Thymus (tissue), 11 donors: ENCODE measurements at regions not wholly inside any gene's neighbourhood (a gene's known extent, or its start where the extent isn't known, plus 50 kb on each side); places are given as distances from the start of the nearest gene placed in this dataset.

ENCODE experiments used
- DNase-seq, 9 donors: peaks; one replicate each; pipeline ENCODE4 v3.0.0-alpha.2; 2013; ENCODE audit warnings: low spot score in 9 of 9, low read depth in 6 of 9, missing footprints in 1 of 9
- H3K27ac ChIP-seq, 2 donors: one replicate each; pipeline ENCODE4 v1.5.1; 2013; ENCODE audit warnings: control low read depth in 1 of 2, low read depth in 1 of 2, low read length in 1 of 2, mild to moderate bottlenecking in 1 of 2, moderate library complexity in 1 of 2
- H3K27me3 ChIP-seq, 2 donors: one replicate each; pipeline ENCODE4 v1.5.1; 2013; ENCODE audit warnings: low read length in 1 of 2; ENCODE audit not compliant: control insufficient read depth in 2 of 2, insufficient read depth in 1 of 2
- H3K36me3 ChIP-seq, 2 donors: one replicate each; pipeline ENCODE4 v1.5.1; 2013; ENCODE audit warnings: low read length in 1 of 2, mild to moderate bottlenecking in 1 of 2, moderate library complexity in 1 of 2; ENCODE audit not compliant: control insufficient read depth in 2 of 2, insufficient read depth in 2 of 2
- H3K4me1 ChIP-seq, 2 donors: one replicate each; pipeline ENCODE4 v1.5.1; 2013; ENCODE audit warnings: low read length in 2 of 2; ENCODE audit not compliant: control insufficient read depth in 2 of 2, insufficient read depth in 2 of 2
- H3K4me3 ChIP-seq, 2 donors: one replicate each; pipeline ENCODE4 v1.5.1; 2013; ENCODE audit warnings: low read length in 2 of 2, control low read depth in 1 of 2, mild to moderate bottlenecking in 1 of 2
- H3K9me3 ChIP-seq, 2 donors: one replicate each; pipeline ENCODE4 v1.5.1; 2013; ENCODE audit warnings: low read length in 1 of 2, mild to moderate bottlenecking in 1 of 2; ENCODE audit not compliant: control insufficient read depth in 2 of 2, insufficient read depth in 1 of 2
- WGBS: extraction: QIAGEN DNeasy Blood & Tissue Kit; methylation state at CpG from one replicate; pipeline ENCODE4 v1.1.7; 2013; 5-methylcytosine and 5-hydroxymethylcytosine counted together
- donor health status: healthy.

DNA sequence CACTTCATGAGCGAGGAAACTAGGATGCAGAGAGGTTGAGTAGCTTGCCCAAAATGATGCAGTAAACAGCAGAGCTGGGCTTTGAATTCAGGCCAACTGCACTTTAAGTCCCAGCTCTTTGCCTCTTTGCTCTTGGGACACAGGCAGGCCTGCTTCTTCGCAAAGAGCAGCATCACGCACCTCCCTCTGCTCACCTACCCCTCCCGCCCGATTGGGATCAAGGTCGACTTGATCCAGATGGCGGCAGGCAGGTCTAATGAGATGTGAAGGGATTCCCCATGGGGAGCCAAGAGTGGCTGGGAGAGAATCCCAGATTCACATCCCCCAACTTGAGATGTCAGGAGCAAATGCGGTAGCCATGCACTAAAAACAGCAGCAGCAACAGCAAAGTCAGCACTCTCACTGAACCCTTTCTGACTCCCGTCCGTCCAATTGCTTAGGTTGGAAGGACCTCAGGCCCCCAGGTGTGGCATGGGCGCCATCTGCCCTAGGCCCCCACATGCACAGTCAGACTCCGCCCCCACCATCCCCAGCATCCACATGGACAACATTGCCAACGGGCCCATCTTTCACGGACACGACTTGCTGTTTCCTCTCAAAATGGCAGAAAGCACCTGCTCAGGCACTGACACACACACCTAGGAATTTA lies 84.3 kb upstream of the MAP4K4 start:
- DNase-seq: no peak
- Histone ChIP-seq H3K4me3 (no peak overlapping the region), H3K36me3 (no peaks in the 10 kb centered on the region), H3K9me3 (no peaks in the 10 kb centered on the region), H3K27ac (no peak overlapping the region), H3K4me1 (peaks cover 0 to 17% of the 10 kb centered on the region in 2 donors), H3K27me3 (no peaks in the 10 kb centered on the region)
- 93% methylated on average over 15 of the region's 15 CpGs for WGBS

DNA sequence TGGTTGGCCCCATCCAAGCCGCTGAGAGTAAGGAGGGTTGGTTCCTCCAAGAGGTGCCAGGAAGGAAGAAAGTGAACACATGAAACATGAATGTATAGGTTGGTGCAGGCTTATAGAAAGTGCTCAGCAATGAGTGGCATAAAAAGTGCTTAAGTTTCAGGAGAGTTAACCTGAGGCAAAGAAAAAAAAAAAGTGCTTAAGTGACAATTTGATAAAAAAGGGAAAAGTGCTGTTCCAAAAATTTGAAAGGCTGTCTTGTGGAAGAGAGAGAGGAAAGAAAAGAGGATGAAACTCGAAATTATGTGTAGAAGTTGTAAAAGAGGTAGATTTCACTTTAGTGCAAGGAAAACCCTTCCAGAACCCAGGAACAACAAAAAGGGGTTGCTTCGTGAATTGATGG lies 85.5 kb upstream of the MAP4K4 start:
- H3K27ac ChIP-seq: no peak overlapping the region
- WGBS: 90% methylated on average over 3 of the region's 3 CpGs
- no peak for DNase-seq
- no peaks in the 10 kb centered on the region for H3K36me3 ChIP-seq
- H3K27me3 ChIP-seq: no peaks in the 10 kb centered on the region
- no peak overlapping the region for H3K4me3 ChIP-seq
- H3K9me3 ChIP-seq: no peaks in the 10 kb centered on the region
- peaks cover 0 to 5% of the 10 kb centered on the region in 2 donors for H3K4me1 ChIP-seq

DNA sequence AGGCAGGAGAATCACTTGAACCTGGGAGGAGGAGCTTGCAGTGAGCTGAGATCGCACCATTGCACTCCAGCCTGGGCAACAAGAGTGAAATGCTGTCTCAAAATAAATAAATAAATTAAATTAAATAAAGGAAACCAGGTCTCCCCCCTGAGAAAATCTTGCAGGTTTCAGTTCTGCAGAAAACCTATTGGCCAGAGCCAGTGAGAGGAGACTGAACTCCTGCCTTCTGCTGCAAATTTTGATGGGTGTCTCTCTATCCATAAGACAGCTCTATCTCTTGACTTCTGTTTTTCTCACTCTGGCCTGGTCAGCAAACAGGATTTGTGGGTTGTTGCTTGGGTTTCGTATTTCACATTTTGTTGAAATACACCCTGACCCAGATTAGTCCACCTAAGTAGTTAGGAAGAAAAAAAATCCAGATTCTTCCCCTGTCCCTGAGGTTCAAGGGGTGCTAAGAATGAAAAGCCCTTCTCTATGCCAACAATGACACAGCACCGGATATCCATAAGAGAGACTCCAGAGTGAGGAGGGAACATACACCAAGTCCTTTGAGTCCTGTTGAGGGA lies 86.7 kb upstream of the MAP4K4 start:
- no peak for DNase-seq
- no peaks in the 10 kb centered on the region for H3K36me3 ChIP-seq
- no peak overlapping the region for H3K27ac ChIP-seq
- no peaks in the 10 kb centered on the region for H3K9me3 ChIP-seq
- peaks cover 0 to 3% of the 10 kb centered on the region in 2 donors for H3K4me1 ChIP-seq
- 99% methylated on average over 3 of the region's 3 CpGs for WGBS
- no peaks in the 10 kb centered on the region for H3K27me3 ChIP-seq
- H3K4me3 ChIP-seq: no peak overlapping the region

DNA sequence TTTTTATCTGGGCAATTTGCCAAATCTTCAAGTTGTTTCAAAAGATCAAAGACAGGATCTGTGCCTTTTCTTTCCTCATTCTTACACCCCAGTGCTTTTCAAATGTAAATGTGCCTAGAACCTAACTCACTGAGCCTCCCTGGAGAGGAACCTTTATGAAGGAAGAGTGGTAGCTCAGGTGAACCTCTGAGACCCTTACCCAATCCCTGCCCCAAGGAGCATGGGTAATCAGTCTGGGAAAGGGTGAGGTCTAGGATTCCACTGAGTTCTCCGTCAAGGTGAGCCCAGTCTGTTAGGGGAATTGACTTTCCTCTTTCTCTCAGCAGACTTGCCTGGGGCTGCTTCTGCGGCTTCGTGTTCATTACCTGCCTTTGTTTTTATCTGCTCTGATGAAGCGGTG lies 88.1 kb upstream of the MAP4K4 start:
- Histone ChIP-seq H3K4me3 (no peak overlapping the region), H3K9me3 (no peaks in the 10 kb centered on the region), H3K36me3 (no peaks in the 10 kb centered on the region), H3K27ac (no peak overlapping the region), H3K4me1 (peaks cover 0 to 3% of the 10 kb centered on the region in 2 donors), H3K27me3 (no peaks in the 10 kb centered on the region)
- no peak for DNase-seq
- WGBS: 99% methylated on average over 4 of the region's 4 CpGs

DNA sequence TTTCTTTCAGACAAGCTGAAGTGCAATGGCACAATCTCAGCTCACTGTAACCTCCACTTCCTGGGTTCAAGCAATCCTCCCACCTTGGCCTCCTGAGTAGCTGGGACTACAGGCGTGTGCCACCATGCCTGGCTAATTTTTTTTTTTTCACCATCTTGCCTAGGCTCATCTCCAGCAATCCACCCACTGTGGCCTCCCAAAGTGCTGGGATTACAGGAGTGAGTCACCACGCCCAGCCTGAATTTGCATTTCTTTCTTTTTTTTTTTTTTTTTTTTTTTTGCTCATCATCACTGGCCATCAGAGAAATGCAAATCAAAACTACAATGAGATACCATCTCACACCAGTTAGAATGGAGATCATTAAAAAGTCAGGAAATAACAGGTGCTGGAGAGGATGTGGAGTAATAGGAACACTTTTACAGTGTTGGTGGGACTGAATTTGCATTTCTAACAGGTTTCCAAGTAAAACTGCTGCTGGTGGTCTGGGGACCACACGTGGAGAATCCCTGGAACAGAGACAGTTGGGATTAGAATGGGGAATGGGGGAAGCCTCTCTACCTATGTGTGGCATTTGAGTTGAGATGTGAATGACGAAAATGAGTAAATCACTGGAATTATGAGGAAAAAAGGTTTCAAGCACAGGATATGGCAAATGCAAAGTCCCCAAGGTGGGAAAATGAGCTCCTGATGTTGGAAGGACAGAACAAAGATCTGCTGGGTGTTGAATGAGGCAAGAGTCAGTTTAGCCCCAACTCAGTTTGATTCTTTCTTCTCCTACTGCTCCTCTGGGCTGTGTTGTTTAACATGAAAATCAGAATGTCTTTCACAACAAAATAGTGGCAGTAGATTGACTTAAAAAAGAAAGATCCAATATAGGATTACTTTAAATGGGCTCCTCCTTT lies 88.8 kb upstream of the MAP4K4 start:
- Histone ChIP-seq H3K27me3 (no peaks in the 10 kb centered on the region), H3K4me3 (no peak overlapping the region), H3K27ac (no peak overlapping the region), H3K4me1 (peaks cover 0 to 3% of the 10 kb centered on the region in 2 donors), H3K36me3 (no peaks in the 10 kb centered on the region), H3K9me3 (no peaks in the 10 kb centered on the region)
- no peak for DNase-seq
- 94% methylated on average over 4 of the region's 4 CpGs for WGBS

DNA sequence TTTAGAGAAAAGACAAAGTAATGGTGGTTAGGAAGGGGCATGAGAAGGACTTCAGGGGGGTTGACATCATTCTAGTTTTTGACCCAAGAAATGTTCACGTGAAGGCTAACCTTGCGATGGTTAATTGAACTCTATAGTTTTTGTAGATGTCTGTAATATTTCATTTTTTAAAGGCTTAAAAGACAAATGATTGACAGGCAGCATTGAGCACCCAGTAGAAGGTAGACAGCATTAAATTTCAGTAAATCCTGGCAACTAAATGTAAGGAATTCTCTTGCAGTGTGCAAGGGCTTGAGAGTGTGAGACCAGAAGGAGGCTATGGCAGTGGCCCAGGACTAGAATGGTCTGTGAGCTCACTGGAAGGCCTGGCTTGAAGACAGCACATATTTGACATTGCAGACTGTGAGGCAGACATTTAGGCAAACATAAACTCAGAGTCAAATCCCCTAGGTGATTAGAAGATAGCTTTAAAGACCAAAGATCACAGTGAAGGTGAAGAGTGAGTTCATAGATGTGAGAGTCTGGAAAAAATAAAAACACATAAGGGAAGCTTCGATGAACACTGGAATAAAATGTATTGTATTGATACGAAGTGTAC lies 100.1 kb upstream of the MAP4K4 start:
- Histone ChIP-seq H3K9me3 (no peaks in the 10 kb centered on the region), H3K4me3 (no peak overlapping the region), H3K27me3 (no peaks in the 10 kb centered on the region), H3K36me3 (no peaks in the 10 kb centered on the region), H3K27ac (no peak overlapping the region), H3K4me1 (no peaks in the 10 kb centered on the region)
- DNase-seq: no peak
- WGBS: 98% methylated on average over 4 of the region's 4 CpGs

DNA sequence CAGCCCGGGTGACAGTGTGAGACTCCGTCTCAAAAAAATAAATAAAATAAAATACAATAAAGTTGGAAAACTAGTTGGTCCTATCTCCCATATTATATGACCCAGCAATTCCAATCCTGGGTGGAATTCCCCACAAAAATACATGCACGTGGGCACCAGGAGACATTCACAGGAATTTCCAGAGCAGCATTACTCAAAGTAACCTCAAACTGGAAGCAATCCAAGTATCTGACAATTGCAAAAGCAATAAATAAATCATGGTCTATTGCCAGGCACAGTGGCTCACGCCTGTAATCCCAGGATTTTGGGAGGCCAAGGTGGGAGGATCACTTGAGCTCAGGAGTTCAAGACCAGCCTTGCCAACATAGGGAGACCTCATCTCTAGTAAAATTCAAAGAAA lies 101.2 kb upstream of the MAP4K4 start:
- DNase-seq: no peak
- H3K4me3 ChIP-seq: no peak overlapping the region
- H3K9me3 ChIP-seq: no peaks in the 10 kb centered on the region
- WGBS: 94% methylated on average over 4 of the region's 4 CpGs
- no peak overlapping the region for H3K27ac ChIP-seq
- H3K4me1 ChIP-seq: no peaks in the 10 kb centered on the region
- H3K36me3 ChIP-seq: no peaks in the 10 kb centered on the region
- no peaks in the 10 kb centered on the region for H3K27me3 ChIP-seq

DNA sequence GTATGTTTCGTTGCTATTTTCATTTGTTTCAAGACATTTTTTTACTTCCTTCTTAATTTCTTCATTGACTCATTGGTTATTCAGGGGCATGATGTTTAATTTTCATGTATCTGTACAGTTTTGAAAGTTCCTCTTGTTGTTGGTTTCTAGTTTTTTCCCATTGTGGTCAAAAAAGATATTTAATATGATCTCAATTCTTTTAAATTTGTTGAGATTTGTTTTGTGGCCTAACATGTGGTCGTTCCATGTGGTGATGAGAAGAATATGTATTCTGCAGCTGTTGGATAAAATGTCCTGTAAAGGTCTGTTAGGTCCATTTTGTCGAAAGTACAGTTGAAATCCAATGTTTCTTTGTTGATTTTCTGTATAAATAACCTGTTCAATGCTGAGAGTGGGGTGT lies 110.3 kb upstream of the MAP4K4 start:
- no peaks in the 10 kb centered on the region for H3K36me3 ChIP-seq
- no peaks in the 10 kb centered on the region for H3K9me3 ChIP-seq
- no peaks in the 10 kb centered on the region for H3K4me1 ChIP-seq
- H3K27me3 ChIP-seq: no peaks in the 10 kb centered on the region
- H3K27ac ChIP-seq: no peak overlapping the region
- no peak for DNase-seq
- H3K4me3 ChIP-seq: no peak overlapping the region
- 78% methylated on average over 3 of the region's 3 CpGs for WGBS

DNA sequence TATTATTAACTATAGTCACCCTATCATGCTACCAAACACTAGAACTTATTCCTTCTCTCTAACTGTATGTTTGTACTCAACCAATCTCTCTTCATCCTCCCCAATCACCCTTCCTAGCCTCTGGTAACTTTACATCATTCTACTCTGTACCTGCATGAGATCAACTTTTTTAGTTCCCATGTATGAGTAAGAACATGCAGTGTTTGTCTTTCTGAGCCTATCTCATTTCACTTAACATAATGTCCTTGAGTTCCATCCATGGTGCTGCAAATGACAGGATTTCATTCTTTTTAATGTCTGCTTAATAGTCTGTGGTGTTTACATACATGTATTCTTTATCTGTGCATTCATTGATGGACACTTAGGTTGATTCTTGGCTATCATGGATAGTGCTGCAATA lies 108.9 kb upstream of the RFX8 start:
- Histone ChIP-seq H3K4me3 (no peak overlapping the region), H3K9me3 (no peaks in the 10 kb centered on the region), H3K36me3 (no peaks in the 10 kb centered on the region), H3K27ac (no peak overlapping the region), H3K4me1 (no peaks in the 10 kb centered on the region), H3K27me3 (no peaks in the 10 kb centered on the region)
- no peak for DNase-seq
